ENCODE measurements at regions not wholly inside any gene's neighbourhood (a gene's known extent, or its start where the extent isn't known, plus 50 kb on each side); places are given as distances from the start of the nearest gene placed in this dataset.

DNA sequence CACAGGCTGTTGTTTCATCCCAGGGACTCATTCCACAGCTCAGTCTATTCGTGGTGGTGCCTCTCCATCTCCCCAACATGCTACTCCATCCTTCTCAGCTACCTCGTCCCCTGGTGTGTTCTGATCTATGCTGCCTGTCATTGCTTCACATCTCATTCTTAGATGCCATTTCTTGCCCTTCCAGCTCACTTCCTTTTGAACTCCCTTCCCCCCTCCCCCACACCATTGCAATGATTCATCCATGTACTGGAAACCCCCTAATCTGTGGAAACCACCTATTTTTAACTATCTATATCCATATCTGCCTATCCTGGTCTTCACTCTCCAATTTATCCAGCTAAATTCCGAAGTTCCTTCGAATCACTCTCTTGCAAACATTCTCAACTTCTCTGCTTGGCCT, 65.7 kb upstream of the PARD3B start:
- Mint-ChIP-seq H3K4me1 (no peaks in the 10 kb centered on the region), H3K36me3 (no peaks in the 10 kb centered on the region), H3K27ac (no peak overlapping the region), H3K9me3 (no peaks in the 10 kb centered on the region), H3K27me3 (peaks cover 0 to 4% of the 10 kb centered on the region in 2 donors), H3K4me3 (no peak overlapping the region)
- Histone ChIP-seq H3K9me3 (ENCODE audit: control insufficient read depth in 1 of 2, low read length in 2 of 2) (no peaks in the 10 kb centered on the region), H3K4me1 (ENCODE audit: insufficient read depth, low read length) (no peaks in the 10 kb centered on the region), H3K4me3 (ENCODE audit: low read length in 2 of 2) (no peak overlapping the region), H3K27ac (ENCODE audit: low read depth, low read length) (no peak overlapping the region), H3K27me3 (ENCODE audit: insufficient read depth, low read length) (no peaks in the 10 kb centered on the region), H3K36me3 (ENCODE audit: insufficient read depth, low read length) (no peaks in the 10 kb centered on the region)
- ChIA-PET POLR2A (ENCODE audit: partially characterized antibody) (no interaction called here), CTCF (ENCODE audit: partially characterized antibody) (no interaction called here)
- intact Hi-C loops (cut with micrococcal nuclease): no loop called here
- DNase-seq: no peak

DNA sequence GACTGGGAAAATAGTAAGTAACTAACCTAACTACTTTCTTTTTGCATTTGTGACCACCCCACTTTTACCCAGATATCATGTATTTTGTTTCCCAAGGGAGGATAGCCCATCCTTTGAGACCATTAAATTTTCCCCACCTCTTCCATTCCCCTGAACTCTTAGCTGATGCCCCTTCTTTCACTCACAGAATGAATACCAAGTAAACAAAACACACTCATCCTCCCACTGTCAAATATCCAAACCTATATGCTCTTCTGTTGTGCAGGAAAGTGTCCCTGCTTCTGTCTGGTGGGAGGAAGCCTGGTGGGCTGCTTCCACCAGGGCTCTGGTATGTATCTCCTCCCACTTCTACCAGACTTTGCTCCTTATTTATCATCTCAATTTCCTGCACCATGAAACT, 64.6 kb upstream of the PARD3B start:
- Mint-ChIP-seq H3K27ac (no peak overlapping the region), H3K27me3 (no peaks in the 10 kb centered on the region), H3K4me3 (no peak overlapping the region), H3K4me1 (no peaks in the 10 kb centered on the region), H3K36me3 (no peaks in the 10 kb centered on the region), H3K9me3 (no peaks in the 10 kb centered on the region)
- Histone ChIP-seq H3K27me3 (ENCODE audit: insufficient read depth, low read length) (no peaks in the 10 kb centered on the region), H3K27ac (ENCODE audit: low read depth, low read length) (no peak overlapping the region), H3K4me1 (ENCODE audit: insufficient read depth, low read length) (no peaks in the 10 kb centered on the region), H3K36me3 (ENCODE audit: insufficient read depth, low read length) (no peaks in the 10 kb centered on the region), H3K9me3 (ENCODE audit: control insufficient read depth in 1 of 2, low read length in 2 of 2) (no peaks in the 10 kb centered on the region), H3K4me3 (ENCODE audit: low read length in 2 of 2) (no peak overlapping the region)
- ChIA-PET POLR2A (ENCODE audit: partially characterized antibody) (no interaction called here), CTCF (ENCODE audit: partially characterized antibody) (no interaction called here)
- DNase-seq: no peak
- intact Hi-C loops (cut with micrococcal nuclease): no loop called here

DNA sequence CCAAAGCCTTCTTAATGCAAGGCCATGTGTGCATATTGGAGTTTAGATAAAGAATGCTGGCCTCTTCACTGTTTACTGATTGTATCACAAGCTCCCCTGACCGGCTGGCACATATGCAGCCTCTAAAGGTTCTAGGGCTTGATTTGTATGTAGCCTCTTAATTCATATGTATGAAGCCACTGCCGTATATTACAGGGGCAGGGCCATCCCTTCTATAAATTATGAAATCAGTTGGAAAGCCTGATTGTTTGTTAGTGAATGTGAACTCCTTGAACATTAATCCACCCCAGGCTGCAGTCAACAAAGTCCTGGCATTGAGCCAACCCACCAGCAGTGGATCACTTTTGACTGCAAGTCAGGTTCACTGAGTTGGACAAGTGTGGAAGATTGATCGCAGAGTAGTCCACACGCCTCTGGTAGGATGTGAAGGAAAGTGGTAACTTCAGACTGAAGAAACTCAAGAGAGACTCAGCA, 61.6 kb upstream of the PARD3B start:
- H3K36me3 Mint-ChIP-seq: no peaks in the 10 kb centered on the region
- H3K4me3 Mint-ChIP-seq: no peak overlapping the region
- intact Hi-C loops (cut with micrococcal nuclease): no loop called here
- H3K4me1 ChIP-seq (ENCODE audit: insufficient read depth, low read length): no peaks in the 10 kb centered on the region
- ChIA-PET CTCF (ENCODE audit: partially characterized antibody) (no interaction called here), POLR2A (ENCODE audit: partially characterized antibody) (no interaction called here)
- H3K27me3 ChIP-seq (ENCODE audit: insufficient read depth, low read length): no peaks in the 10 kb centered on the region
- H3K36me3 ChIP-seq (ENCODE audit: insufficient read depth, low read length): no peaks in the 10 kb centered on the region
- H3K9me3 ChIP-seq (ENCODE audit: control insufficient read depth in 1 of 2, low read length in 2 of 2): no peaks in the 10 kb centered on the region
- no peak overlapping the region for H3K4me3 ChIP-seq (ENCODE audit: low read length in 2 of 2)
- H3K27ac ChIP-seq (ENCODE audit: low read depth, low read length): no peak overlapping the region
- no peak overlapping the region for H3K27ac Mint-ChIP-seq
- H3K27me3 Mint-ChIP-seq: no peaks in the 10 kb centered on the region
- H3K9me3 Mint-ChIP-seq: no peaks in the 10 kb centered on the region
- H3K4me1 Mint-ChIP-seq: no peaks in the 10 kb centered on the region
- no peak for DNase-seq

DNA sequence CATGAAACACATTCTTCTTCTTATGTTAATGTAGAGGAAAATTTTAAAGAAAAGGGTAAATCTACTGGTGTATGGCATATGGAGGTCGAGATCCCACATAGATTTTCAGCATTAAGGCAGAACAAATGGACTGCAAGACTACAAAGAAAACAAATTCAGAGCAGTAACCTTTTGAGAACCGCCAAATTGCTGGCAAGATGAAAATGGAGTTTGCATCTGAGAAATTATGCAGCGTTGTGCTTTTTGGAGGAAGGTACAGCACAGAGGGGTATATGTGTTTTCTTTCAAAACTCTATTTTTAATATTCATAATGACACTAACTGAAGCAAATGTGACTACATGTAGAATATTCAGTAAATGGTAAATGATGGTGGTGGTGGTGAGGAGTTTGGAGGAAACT, 59.0 kb upstream of the PARD3B start:
- no peak overlapping the region for H3K4me3 ChIP-seq (ENCODE audit: low read length in 2 of 2)
- H3K27me3 Mint-ChIP-seq: peaks cover 0 to 5% of the 10 kb centered on the region in 2 donors
- no peaks in the 10 kb centered on the region for H3K36me3 Mint-ChIP-seq
- DNase-seq: no peak
- no peaks in the 10 kb centered on the region for H3K36me3 ChIP-seq (ENCODE audit: insufficient read depth, low read length)
- no peak overlapping the region for H3K27ac ChIP-seq (ENCODE audit: low read depth, low read length)
- no peaks in the 10 kb centered on the region for H3K4me1 ChIP-seq (ENCODE audit: insufficient read depth, low read length)
- no peaks in the 10 kb centered on the region for H3K4me1 Mint-ChIP-seq
- CTCF ChIA-PET (ENCODE audit: partially characterized antibody): no interaction called here
- intact Hi-C loops (cut with micrococcal nuclease): no loop called here
- H3K27me3 ChIP-seq (ENCODE audit: insufficient read depth, low read length): no peaks in the 10 kb centered on the region
- H3K9me3 ChIP-seq (ENCODE audit: control insufficient read depth in 1 of 2, low read length in 2 of 2): no peaks in the 10 kb centered on the region
- H3K4me3 Mint-ChIP-seq: no peak overlapping the region
- POLR2A ChIA-PET (ENCODE audit: partially characterized antibody): no interaction called here
- no peak overlapping the region for H3K27ac Mint-ChIP-seq
- H3K9me3 Mint-ChIP-seq: no peaks in the 10 kb centered on the region

DNA sequence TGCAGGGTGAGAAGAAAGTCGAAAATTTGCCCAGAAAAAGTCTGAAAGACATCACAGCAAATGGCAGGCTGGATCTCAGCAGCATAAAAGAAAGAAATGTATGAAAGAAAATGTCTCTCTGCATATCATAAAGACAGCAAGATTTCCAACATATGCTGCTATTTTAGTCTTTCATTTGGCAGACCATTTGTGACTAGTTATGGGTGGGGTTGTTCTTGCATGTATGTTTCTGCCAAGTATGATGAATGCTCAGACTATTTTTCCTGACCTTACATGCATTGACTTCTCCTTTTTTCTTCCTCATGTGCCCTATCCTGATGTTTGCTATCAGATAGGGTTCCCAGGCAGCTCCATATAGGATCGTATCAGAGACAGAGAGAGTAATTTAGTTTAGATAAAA, 58.5 kb upstream of the PARD3B start:
- H3K27ac Mint-ChIP-seq: no peak overlapping the region
- no peaks in the 10 kb centered on the region for H3K9me3 Mint-ChIP-seq
- CTCF ChIA-PET (ENCODE audit: partially characterized antibody): no interaction called here
- H3K36me3 Mint-ChIP-seq: no peaks in the 10 kb centered on the region
- DNase-seq: no peak
- intact Hi-C loops (cut with micrococcal nuclease): no loop called here
- no peaks in the 10 kb centered on the region for H3K4me1 ChIP-seq (ENCODE audit: insufficient read depth, low read length)
- no peaks in the 10 kb centered on the region for H3K4me1 Mint-ChIP-seq
- H3K9me3 ChIP-seq (ENCODE audit: control insufficient read depth in 1 of 2, low read length in 2 of 2): no peaks in the 10 kb centered on the region
- H3K4me3 ChIP-seq (ENCODE audit: low read length in 2 of 2): no peak overlapping the region
- no peaks in the 10 kb centered on the region for H3K36me3 ChIP-seq (ENCODE audit: insufficient read depth, low read length)
- H3K27me3 ChIP-seq (ENCODE audit: insufficient read depth, low read length): no peaks in the 10 kb centered on the region
- H3K27ac ChIP-seq (ENCODE audit: low read depth, low read length): no peak overlapping the region
- H3K27me3 Mint-ChIP-seq: peaks cover 0 to 5% of the 10 kb centered on the region in 2 donors
- no peak overlapping the region for H3K4me3 Mint-ChIP-seq
- POLR2A ChIA-PET (ENCODE audit: partially characterized antibody): no interaction called here

DNA sequence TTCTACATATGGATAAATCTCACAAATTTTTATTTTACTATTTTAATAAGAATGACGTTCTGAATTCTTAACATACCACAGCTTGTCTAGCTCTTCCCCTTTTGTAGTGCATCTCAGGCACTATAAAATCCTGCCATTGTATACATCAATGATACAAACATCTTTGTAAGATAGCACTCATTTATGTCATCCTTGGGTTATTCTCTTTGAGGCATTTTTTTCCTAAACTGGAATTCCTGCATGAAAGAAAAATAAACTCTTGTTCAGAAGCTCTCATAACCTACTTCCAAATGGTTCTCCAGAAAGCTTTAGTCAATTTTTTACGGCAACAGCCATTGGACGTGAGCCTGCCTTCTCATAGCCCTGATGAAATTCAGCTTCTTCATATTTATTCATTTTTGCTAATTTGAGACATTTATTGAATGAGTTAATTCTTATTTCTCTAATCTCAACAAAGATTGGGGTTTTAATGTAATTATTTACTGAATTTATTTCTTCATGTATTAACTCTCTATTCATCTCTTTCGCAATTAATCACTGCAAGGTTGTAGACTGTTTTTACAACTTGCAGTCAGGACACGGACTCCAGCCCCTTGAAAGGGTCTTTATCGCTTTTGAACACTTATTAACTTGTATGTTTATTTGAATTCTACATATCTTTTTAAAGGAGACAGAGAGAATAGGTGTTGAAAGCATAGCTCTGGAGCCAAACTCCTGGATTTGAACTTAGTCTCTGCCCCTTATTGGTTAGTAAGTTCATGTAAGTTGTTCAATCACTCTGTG, 57.6 kb upstream of the PARD3B start:
- Histone ChIP-seq H3K4me1 (ENCODE audit: insufficient read depth, low read length) (no peaks in the 10 kb centered on the region), H3K36me3 (ENCODE audit: insufficient read depth, low read length) (no peaks in the 10 kb centered on the region), H3K4me3 (ENCODE audit: low read length in 2 of 2) (no peak overlapping the region), H3K27me3 (ENCODE audit: insufficient read depth, low read length) (no peaks in the 10 kb centered on the region), H3K27ac (ENCODE audit: low read depth, low read length) (no peak overlapping the region), H3K9me3 (ENCODE audit: control insufficient read depth in 1 of 2, low read length in 2 of 2) (no peaks in the 10 kb centered on the region)
- POLR2A ChIA-PET (ENCODE audit: partially characterized antibody): no interaction called here
- H3K36me3 Mint-ChIP-seq: no peaks in the 10 kb centered on the region
- intact Hi-C loops (cut with micrococcal nuclease): no loop called here
- no peaks in the 10 kb centered on the region for H3K9me3 Mint-ChIP-seq
- DNase-seq: no peak
- CTCF ChIA-PET (ENCODE audit: partially characterized antibody): no interaction called here
- no peak overlapping the region for H3K27ac Mint-ChIP-seq
- H3K27me3 Mint-ChIP-seq: peaks cover 0 to 5% of the 10 kb centered on the region in 2 donors
- H3K4me1 Mint-ChIP-seq: no peaks in the 10 kb centered on the region
- no peak overlapping the region for H3K4me3 Mint-ChIP-seq

DNA sequence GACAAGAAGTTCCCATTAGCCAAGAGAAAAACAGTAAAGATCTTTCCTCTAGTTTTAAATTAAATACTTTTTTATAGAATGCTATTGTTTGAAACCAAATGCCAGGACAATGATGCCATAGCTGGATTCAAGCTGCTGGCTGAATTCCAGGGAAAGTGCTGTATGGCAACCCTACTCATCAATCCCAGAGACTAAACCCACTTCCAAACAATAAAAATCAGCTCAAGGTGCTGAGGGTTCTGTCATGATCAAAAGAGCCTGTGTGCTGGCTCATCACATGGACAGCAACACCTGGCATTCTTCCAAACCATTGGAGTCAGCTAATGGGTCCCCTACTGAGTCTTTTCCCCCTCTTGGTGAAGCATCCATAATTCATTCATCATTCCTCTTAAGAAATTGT, 53.7 kb upstream of the PARD3B start:
- Histone ChIP-seq H3K9me3 (ENCODE audit: control insufficient read depth in 1 of 2, low read length in 2 of 2) (no peaks in the 10 kb centered on the region), H3K36me3 (ENCODE audit: insufficient read depth, low read length) (no peaks in the 10 kb centered on the region), H3K27me3 (ENCODE audit: insufficient read depth, low read length) (no peaks in the 10 kb centered on the region), H3K4me1 (ENCODE audit: insufficient read depth, low read length) (no peaks in the 10 kb centered on the region), H3K4me3 (ENCODE audit: low read length in 2 of 2) (no peak overlapping the region), H3K27ac (ENCODE audit: low read depth, low read length) (no peak overlapping the region)
- ChIA-PET POLR2A (ENCODE audit: partially characterized antibody) (no interaction called here), CTCF (ENCODE audit: partially characterized antibody) (no interaction called here)
- Mint-ChIP-seq H3K4me3 (no peak overlapping the region), H3K36me3 (no peaks in the 10 kb centered on the region), H3K9me3 (no peaks in the 10 kb centered on the region), H3K4me1 (no peaks in the 10 kb centered on the region), H3K27me3 (peaks cover under 1 to 9% of the 10 kb centered on the region in 2 donors), H3K27ac (no peak overlapping the region)
- DNase-seq: no peak
- intact Hi-C loops (cut with micrococcal nuclease): no loop called here

DNA sequence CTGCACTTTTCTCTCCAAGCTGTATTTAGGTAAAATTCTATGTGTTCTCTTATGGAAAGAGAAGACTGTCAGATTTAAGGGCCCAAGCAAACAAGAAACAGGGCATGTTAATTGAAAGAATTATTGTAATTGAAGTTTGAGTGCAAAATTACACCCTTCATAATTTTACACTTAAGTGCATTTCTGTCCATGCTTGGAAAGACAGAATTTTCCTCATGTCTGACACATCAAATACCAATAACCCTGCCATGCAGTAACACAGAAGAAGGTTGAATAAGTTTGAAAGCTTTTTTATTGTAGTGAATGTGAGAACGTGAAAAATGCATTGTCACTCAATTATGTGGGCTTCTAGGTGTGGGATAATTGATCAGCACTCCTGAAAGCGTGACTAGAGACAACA, 52.9 kb upstream of the PARD3B start:
- no peak overlapping the region for H3K4me3 Mint-ChIP-seq
- CTCF ChIA-PET (ENCODE audit: partially characterized antibody): no interaction called here
- no peaks in the 10 kb centered on the region for H3K36me3 Mint-ChIP-seq
- no peak for DNase-seq
- no peaks in the 10 kb centered on the region for H3K4me1 Mint-ChIP-seq
- intact Hi-C loops (cut with micrococcal nuclease): no loop called here
- Histone ChIP-seq H3K4me3 (ENCODE audit: low read length in 2 of 2) (no peak overlapping the region), H3K27ac (ENCODE audit: low read depth, low read length) (no peak overlapping the region), H3K36me3 (ENCODE audit: insufficient read depth, low read length) (no peaks in the 10 kb centered on the region), H3K9me3 (ENCODE audit: control insufficient read depth in 1 of 2, low read length in 2 of 2) (no peaks in the 10 kb centered on the region), H3K27me3 (ENCODE audit: insufficient read depth, low read length) (no peaks in the 10 kb centered on the region), H3K4me1 (ENCODE audit: insufficient read depth, low read length) (no peaks in the 10 kb centered on the region)
- peaks cover 4 to 11% of the 10 kb centered on the region in 2 donors for H3K27me3 Mint-ChIP-seq
- POLR2A ChIA-PET (ENCODE audit: partially characterized antibody): no interaction called here
- no peaks in the 10 kb centered on the region for H3K9me3 Mint-ChIP-seq
- H3K27ac Mint-ChIP-seq: no peak overlapping the region

Measured in CD4-positive, alpha-beta memory T cell (primary cell).